ENCODE measurements at regions not wholly inside any gene's neighbourhood (a gene's known extent, or its start where the extent isn't known, plus 50 kb on each side); places are given as distances from the start of the nearest gene placed in this dataset.

GRCh38 chr1:90810681-90811080 lies 93.6 kb upstream of the BARHL2 start:
- Histone ChIP-seq H3K79me2 (ENCODE audit: low read length) (no peaks in the 10 kb centered on the region), H3K4me2 (ENCODE audit: low read depth, low read length) (no peak overlapping the region), H3K4me3 (ENCODE audit: low read length) (no peak overlapping the region), H3K27ac (ENCODE audit: low read length) (no peak overlapping the region), H3K9ac (ENCODE audit: low read length) (no peak overlapping the region), H3K4me1 (ENCODE audit: low read length) (no peaks in the 10 kb centered on the region), H3K27me3 (replicated peaks; ENCODE audit: insufficient read depth, low read length) (no peaks in the 10 kb centered on the region), H3K9me2 (replicated peaks; ENCODE audit: insufficient read depth, low read length) (no peaks in the 10 kb centered on the region; the same call in 1 of the 2 replicates), H3F3A (ENCODE audit: insufficient read depth, low read length) (no peaks in the 10 kb centered on the region), H4K20me1 (ENCODE audit: insufficient read depth, low read length) (no peaks in the 10 kb centered on the region), H2AFZ (ENCODE audit: low read length) (no peak overlapping the region), H3K36me3 (replicated peaks; ENCODE audit: insufficient read depth, low read length) (no peaks in the 10 kb centered on the region), H3K9me3 (replicated peaks; ENCODE audit: insufficient read depth, low read length) (no peaks in the 10 kb centered on the region)
- DNase-seq = no peak
- TF ChIP-seq EZH2 (optimal IDR thresholded peaks at IDR 0.05; ENCODE audit: low read depth, low read length) = no peak
- no peak for TF ChIP-seq CTCF (IDR thresholded peaks at IDR 0.05; ENCODE audit: low read length)
- no peak for TF ChIP-seq EZH2phosphoT487 (IDR thresholded peaks at IDR 0.05; ENCODE audit: low read length)

GRCh38 chr1:90809996-90810395 lies 92.9 kb upstream of the BARHL2 start:
- Histone ChIP-seq H3K9me3 (replicated peaks; ENCODE audit: insufficient read depth, low read length) (no peaks in the 10 kb centered on the region), H3K4me1 (ENCODE audit: low read length) (no peaks in the 10 kb centered on the region), H4K20me1 (ENCODE audit: insufficient read depth, low read length) (no peaks in the 10 kb centered on the region), H3K4me2 (ENCODE audit: low read depth, low read length) (no peak overlapping the region), H3K27ac (ENCODE audit: low read length) (no peak overlapping the region), H3K9me2 (replicated peaks; ENCODE audit: insufficient read depth, low read length) (no peaks in the 10 kb centered on the region; the same call in 1 of the 2 replicates), H3K9ac (ENCODE audit: low read length) (no peak overlapping the region), H3F3A (ENCODE audit: insufficient read depth, low read length) (no peaks in the 10 kb centered on the region), H2AFZ (ENCODE audit: low read length) (no peak overlapping the region), H3K36me3 (replicated peaks; ENCODE audit: insufficient read depth, low read length) (no peaks in the 10 kb centered on the region), H3K79me2 (ENCODE audit: low read length) (no peaks in the 10 kb centered on the region), H3K4me3 (ENCODE audit: low read length) (no peak overlapping the region), H3K27me3 (replicated peaks; ENCODE audit: insufficient read depth, low read length) (no peaks in the 10 kb centered on the region)
- TF ChIP-seq EZH2 (optimal IDR thresholded peaks at IDR 0.05; ENCODE audit: low read depth, low read length) (no peak), CTCF (IDR thresholded peaks at IDR 0.05; ENCODE audit: low read length) (no peak), EZH2phosphoT487 (IDR thresholded peaks at IDR 0.05; ENCODE audit: low read length) (no peak)
- no peak for DNase-seq

GRCh38 chr1:90809093-90809492 lies 92.0 kb upstream of the BARHL2 start:
- H2AFZ ChIP-seq (ENCODE audit: low read length) = no peak overlapping the region

More at GRCh38 chr1:90809093-90809492, 92.0 kb upstream of the BARHL2 start:
- Histone ChIP-seq H3K27ac (ENCODE audit: low read length) (no peak overlapping the region), H4K20me1 (ENCODE audit: insufficient read depth, low read length) (no peaks in the 10 kb centered on the region), H3K4me2 (ENCODE audit: low read depth, low read length) (no peak overlapping the region), H3K9me2 (replicated peaks; ENCODE audit: insufficient read depth, low read length) (no peaks in the 10 kb centered on the region; the same call in 1 of the 2 replicates), H3K27me3 (replicated peaks; ENCODE audit: insufficient read depth, low read length) (no peaks in the 10 kb centered on the region), H3K79me2 (ENCODE audit: low read length) (no peaks in the 10 kb centered on the region), H3F3A (ENCODE audit: insufficient read depth, low read length) (no peaks in the 10 kb centered on the region), H3K9me3 (replicated peaks; ENCODE audit: insufficient read depth, low read length) (no peaks in the 10 kb centered on the region), H3K4me1 (ENCODE audit: low read length) (no peaks in the 10 kb centered on the region), H3K4me3 (ENCODE audit: low read length) (no peak overlapping the region), H3K36me3 (replicated peaks; ENCODE audit: insufficient read depth, low read length) (no peaks in the 10 kb centered on the region), H3K9ac (ENCODE audit: low read length) (no peak overlapping the region)
- TF ChIP-seq EZH2phosphoT487 (IDR thresholded peaks at IDR 0.05; ENCODE audit: low read length) (no peak), CTCF (IDR thresholded peaks at IDR 0.05; ENCODE audit: low read length) (no peak), EZH2 (optimal IDR thresholded peaks at IDR 0.05; ENCODE audit: low read depth, low read length) (no peak)
- no peak for DNase-seq
